ENCODE measurements at regions not wholly inside any gene's neighbourhood (a gene's known extent, or its start where the extent isn't known, plus 50 kb on each side); places are given as distances from the start of the nearest gene placed in this dataset.

DNA sequence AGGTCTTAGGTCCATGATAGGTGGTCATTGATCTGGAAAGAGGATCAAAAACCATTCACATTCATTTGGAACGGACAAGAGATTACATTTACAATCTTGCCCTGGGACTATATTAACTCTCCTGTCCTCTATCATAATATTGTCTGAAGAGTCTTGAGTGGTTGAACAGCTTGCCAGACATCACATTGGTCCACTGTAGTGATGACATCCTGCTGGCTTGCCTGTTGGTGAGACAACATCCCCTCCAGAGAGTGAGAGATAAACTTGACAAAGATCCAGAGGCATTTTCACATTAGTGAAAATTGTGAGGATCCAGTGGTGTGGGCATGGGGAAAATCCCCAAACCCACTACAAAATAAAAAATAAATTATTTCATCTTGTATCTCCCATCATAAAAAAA is 155.7 kb upstream of the LEF1 start:
- DNase-seq, result no peak

DNA sequence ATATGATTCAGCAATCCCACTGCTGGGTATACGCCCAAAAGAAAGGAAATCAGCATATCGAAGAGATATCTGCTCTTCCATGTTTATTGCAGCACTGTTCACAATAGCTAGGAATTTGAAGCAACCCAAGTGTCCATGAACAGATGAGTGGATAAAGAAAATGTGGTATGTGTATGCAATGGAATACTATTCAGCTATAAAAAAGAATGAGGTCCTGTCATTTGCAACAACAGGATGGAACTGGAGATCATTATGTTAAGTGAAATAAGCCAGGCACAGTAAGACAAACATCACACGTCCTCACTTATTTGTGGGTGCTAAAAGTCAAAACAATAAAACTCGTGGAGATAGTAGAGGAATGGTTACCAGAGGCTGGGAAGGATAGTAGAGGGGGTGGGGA is 153.8 kb upstream of the LEF1 start:
- DNase-seq, result no peak

DNA sequence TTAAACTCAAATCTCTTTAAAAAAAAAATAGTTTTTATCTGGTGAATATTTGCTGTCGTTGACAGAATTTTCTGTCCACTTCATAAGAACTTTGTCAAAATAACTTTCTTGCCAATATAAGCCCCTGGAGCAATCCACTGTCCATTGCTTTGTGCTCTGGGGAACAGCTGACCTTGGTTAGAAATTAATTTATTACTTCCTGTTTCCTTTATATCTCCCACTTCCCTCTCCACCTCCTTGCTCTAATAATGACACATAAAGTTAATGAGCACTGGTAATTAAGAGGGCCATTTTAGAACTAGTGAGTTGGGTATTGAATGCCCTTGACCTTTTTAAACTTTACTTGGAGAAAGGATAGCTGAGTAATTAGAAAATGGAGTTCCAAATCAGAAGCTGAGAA is 151.3 kb upstream of the LEF1 start:
- no peak for DNase-seq

DNA sequence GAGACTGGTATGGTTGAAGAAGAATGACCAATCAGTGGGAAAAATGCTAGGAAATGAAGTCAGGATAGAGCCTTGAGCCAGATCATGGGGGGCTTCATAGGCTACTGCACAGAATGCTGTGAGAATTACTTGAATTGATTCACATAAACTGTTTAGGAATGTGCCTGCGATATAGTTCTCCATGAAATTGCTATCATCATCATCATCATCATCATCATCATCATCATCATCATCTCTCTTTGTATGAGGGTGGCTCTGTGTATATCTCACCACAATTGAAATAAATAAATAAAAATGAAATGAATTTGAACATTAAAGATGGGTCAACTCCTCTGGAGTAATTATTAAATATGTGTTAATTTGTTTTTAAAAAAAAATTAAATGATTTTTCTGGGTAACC is 148.6 kb upstream of the LEF1 start:
- no peak for DNase-seq

DNA sequence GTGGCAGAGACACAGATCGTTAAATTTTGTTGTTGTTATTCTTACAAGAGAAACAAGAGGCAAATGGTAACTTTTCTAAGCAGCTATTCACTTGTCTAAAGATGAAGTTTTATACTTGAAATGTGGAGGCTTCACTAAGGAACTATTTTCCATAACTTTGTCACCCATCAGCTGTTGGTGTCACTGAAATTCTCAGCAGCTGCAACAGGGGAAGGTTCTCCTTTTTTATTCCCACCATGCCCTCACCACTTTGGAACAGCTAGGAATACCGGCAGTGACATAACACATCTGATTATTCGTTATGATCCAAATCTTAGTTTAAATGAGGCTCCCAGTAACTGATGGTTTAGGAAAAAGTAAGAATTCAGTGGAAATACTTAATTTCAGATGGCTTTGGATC is 147.0 kb upstream of the LEF1 start:
- DNase-seq, result no peak

- DNase-seq, result no peak
Observed at GRCh38 chr4:108314900-108315589, 146.3 kb upstream of the LEF1 start.

- no peak for DNase-seq
Observed at GRCh38 chr4:108313546-108314339, 145.0 kb upstream of the LEF1 start.

GRCh38 chr4:108311313-108311712 is 142.6 kb upstream of the LEF1 start:
- DNase-seq, result no peak

- no peak for DNase-seq
Observed at GRCh38 chr4:108303488-108304177, 134.9 kb upstream of the LEF1 start.

GRCh38 chr4:108301545-108302251 is 133.0 kb upstream of the LEF1 start:
- no peak for DNase-seq

- no peak for DNase-seq
Observed at GRCh38 chr4:108297605-108298004, 128.9 kb upstream of the LEF1 start.

GRCh38 chr4:108292229-108292628 is 123.5 kb upstream of the LEF1 start:
- DNase-seq, result no peak

GRCh38 chr4:108291137-108291536 is 122.4 kb upstream of the LEF1 start:
- DNase-seq, result no peak

DNA sequence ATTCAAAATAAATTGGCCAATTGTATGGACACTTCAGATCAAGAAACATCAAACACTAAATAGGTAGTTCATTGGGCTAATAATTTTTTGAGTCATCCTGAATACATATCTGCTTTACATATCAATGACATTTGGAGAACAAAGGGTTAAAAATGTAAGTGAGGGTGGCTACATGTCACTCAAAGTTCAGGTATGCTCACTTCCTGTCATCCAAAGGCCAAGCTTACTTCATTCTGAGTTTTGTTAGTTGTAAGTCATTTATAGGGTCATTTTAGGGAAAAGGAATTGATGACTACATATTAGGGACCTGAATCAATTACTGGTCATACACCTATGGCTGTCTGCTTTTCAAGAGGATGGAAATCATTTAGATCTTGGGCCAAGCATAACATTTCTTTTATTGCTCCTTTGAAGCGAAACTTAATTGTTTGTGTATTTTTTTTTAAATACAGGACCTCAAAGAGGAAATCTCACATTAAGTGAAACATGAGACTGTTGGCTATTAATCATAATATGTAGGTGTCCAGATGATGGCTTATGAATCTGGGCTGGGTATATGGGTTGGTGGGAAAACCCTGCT is 119.2 kb upstream of the LEF1 start:
- DNase-seq, result no peak

DNA sequence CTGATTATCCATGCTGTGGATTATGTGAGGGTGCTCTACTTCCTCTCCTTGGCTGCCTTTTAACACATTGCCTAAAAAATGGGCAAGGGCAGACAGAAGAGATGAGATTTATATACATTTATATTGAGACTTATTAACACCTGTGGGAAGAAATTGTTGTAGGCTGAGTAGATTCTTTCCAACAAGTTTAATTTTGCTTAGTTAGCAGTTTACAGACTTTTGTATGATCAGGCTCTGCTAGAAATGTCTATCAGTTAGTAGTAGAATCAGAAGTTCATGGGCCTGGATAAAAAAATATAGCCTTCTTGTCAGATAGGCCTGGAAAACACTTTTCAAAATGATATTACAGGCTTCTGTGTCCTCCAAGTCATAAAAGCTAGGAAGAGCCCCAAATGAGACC is 111.3 kb upstream of the LEF1 start:
- no peak for DNase-seq

- DNase-seq, result no peak
Observed at GRCh38 chr4:108276690-108277089, 108.0 kb upstream of the LEF1 start.

GRCh38 chr4:108272986-108273385 is 104.3 kb upstream of the LEF1 start:
- no peak for DNase-seq

DNA sequence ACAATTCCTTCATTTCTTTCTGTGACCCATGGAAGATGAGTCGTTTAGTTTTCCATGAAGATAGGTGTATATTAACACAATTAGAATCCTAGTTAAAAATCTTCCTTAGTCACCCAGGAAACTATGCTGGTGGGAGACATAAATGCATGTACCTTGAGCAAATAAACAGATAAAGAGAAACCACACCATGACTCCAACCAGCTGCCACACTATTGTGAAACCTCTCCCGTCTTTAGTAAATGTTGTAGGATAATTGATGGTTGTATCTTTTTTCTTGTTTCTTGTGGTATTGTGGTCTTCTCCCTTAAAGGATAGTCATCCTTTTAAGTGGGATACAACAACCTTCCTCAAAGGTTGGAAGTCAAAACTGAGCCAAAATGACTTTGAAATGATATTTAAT is 103.8 kb upstream of the LEF1 start:
- DNase-seq, result no peak

DNA sequence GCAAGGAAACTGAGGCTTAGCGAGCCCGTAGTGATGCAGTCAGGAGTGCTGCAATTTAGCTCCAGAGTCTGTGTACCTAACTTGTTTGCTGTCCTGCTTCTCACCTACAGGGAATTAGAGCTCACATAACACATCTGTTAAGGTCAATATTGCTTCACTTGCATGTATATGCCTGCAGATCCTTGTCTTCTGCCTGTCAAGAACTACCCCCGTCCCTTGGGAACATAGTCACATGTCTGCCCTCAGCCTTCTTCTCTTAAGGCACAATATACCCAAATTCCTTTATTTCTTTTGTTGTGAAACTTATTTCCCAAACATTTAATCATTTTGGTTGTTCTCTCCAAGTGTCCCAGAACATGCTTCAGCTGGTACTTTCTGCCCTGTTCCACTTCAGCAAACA is 103.3 kb upstream of the LEF1 start:
- no peak for DNase-seq

DNA sequence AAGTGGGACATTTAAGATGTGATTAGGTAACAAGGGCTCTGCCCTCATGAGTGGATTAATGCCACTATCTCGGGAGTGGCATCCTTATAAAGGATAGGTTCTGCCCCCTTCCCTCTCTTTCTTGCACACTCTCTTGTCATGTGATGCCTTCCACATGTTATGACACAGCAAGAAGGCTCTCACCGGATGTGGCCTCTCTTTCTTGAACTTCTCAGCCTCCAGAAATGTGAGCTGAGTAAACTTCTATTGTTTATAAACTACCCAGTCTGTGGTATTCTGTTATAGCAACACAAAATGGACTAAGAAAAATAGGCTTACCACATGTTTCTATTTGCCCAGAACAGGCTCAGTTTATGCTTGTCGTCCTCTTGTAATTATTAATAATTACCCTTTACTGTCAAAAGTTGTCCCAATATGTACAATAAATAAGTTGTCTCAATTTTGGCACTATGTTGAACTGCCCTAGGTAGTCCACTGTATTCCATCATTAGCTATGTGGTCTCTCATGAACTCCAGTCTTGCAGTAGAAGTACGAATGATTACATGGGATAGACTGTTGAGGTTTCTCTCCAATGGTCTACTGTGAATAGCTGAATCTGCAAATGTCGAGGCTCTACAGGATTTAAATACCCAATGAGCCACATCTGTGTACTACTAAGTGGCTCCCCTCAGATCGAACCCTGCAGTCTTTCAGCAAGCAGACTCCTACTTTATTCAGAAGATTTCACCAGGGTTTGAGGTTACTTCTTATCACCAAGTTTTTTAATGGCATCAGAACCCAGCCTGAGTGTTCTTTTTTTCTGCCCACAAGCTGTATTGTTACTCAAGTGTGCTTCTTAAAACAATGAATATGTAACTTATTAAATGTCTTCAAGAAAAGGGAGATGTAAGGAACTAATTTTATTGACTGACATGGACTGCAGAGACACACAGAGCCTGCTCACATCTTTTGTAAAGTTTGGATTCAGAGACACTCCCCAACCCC is 102.0 kb upstream of the LEF1 start:
- no peak for DNase-seq

DNA sequence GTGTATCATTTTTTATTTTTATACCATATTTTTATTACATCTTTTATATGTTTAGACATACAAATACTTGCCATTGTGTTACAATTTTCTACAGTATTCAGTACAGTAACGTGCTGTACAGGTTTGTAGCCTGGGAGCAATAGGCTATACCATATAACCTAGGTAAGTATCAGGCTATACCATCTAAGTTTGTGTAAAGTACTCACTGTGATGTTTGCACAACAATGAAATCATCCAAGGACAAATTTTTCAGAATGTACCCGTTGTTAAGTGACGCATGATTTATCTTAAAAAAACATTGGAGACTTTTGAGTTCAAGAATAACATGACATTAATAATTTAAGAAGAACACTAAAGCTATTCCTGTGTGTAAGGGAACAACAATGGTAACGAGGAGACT is 96.0 kb upstream of the LEF1 start:
- DNase-seq, result no peak

GRCh38 chr4:108263057-108263456 is 94.3 kb upstream of the LEF1 start:
- DNase-seq, result no peak
